SK-N-MC (cell line): ENCODE measurements at regions not wholly inside any gene's neighbourhood (a gene's known extent, or its start where the extent isn't known, plus 50 kb on each side); places are given as distances from the start of the nearest gene placed in this dataset.

ENCODE experiments used
- DNase-seq: peaks from one replicate; pipeline ENCODE4 v3.0.0-alpha.2; 2011; ENCODE audit warnings: low read depth, low spot score
- H3K27ac ChIP-seq: fragments of 200-600 bp; sonication (generic); 2 replicates; pipeline ENCODE4 v1.5.1; 2016; ENCODE audit warnings: mixed run types
- H3K36me3 ChIP-seq: fragments of 200-600 bp; sonication (generic); 2 replicates; pipeline ENCODE4 v1.6.1; 2017; ENCODE audit warnings: antibody characterized with exemption, low read length, mixed read lengths; ENCODE audit not compliant: insufficient read depth
- H3K4me3 ChIP-seq: fragments of 200-600 bp; sonication (generic); 2 replicates; pipeline ENCODE4 v1.5.1; 2016
- H3K9ac ChIP-seq: fragments of 200-600 bp; sonication (generic); 2 replicates; pipeline ENCODE4 v1.8.0; 2017; ENCODE audit warnings: mixed run types, mixed read lengths; ENCODE audit not compliant: insufficient read length
- H3K9me3 ChIP-seq: fragments of 200-600 bp; sonication (generic); 2 replicates; pipeline ENCODE4 v1.6.1; 2017; ENCODE audit warnings: low read depth, mild to moderate bottlenecking, antibody characterized with exemption, low read length, moderate library complexity, mixed read lengths
- EZH2 ChIP-seq: fragments of 200-600 bp; sonication (generic); IDR thresholded peaks from one replicate; pipeline ENCODE4 v1.6.1; 2017; ENCODE audit warnings: antibody characterized with exemption
- FOXP2 ChIP-seq: optimal IDR thresholded peaks from 2 replicates; pipeline ENCODE3; 2011; ENCODE audit warnings: mild to moderate bottlenecking, moderate library complexity; ENCODE audit not compliant: insufficient read depth; ENCODE audit errors: extremely low read length, control extremely low read depth
- POLR2AphosphoS5 ChIP-seq: IDR thresholded peaks from 2 replicates; pipeline ENCODE4 v1.6.1; 2012; ENCODE audit warnings: mild to moderate bottlenecking, low read depth, low read length, borderline replicate concordance

DNA sequence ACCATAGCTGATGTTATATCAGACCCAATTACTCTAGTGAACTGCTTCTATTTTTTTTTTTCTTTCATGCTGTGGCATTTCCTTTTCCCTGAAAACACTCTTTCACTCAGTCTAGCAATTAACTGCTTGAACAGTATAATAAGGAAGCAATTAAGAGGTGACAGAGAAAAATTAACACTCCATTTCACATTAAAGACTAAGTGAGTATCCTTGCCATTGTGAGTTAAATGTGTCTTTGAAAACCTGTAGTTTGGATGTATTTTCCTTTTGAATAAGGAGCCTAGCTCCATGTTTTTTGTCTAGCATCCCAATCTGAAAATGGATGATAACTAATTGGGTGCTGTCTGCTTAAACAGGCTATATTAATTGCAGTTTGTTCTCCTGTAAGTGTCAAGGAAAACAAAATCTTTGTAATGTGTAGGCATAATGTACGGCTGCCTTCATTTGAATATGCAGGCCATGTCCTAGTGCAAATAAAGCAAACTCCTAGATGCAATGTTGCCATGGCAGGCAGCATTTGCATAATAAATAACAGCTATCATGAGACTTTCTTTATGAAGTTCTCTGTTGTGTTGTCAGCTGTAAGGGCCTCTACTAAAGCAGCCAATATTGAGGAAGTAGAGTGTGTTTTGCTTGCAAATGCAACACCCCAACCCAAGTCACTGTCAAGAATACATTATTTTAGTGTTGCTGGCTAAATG is 416.7 kb downstream of the ZIC3 start:
- no peak for DNase-seq
- Histone ChIP-seq H3K9ac (no peak overlapping the region), H3K36me3 (no peaks in the 10 kb centered on the region), H3K9me3 (no peaks in the 10 kb centered on the region), H3K4me3 (no peak overlapping the region), H3K27ac (no peak overlapping the region)
- TF ChIP-seq FOXP2 (no peak), EZH2 (no peak), POLR2AphosphoS5 (no peak)

DNA sequence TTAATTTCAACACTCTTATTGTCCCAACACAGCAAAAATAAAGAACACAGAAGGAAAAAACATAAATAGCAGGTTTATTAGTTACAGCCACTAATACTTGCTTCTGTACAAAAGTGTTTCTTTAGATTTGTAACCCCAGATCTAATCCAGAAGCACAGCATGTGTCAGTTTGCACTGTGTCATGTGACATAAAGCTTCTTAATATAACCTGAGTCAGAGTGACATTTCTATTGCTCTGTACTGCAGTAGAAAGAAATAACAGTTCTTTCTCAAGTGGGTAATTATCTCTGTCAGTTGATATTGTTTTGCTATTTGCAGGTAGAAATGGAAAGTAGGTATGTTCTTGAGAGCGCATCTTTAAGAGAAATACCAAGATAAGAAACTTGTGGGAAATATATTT is 422.5 kb downstream of the ZIC3 start:
- H3K4me3 ChIP-seq: no peak overlapping the region
- H3K9ac ChIP-seq: no peak overlapping the region
- no peak overlapping the region for H3K27ac ChIP-seq
- TF ChIP-seq POLR2AphosphoS5 (no peak), FOXP2 (no peak), EZH2 (no peak)
- no peaks in the 10 kb centered on the region for H3K36me3 ChIP-seq
- H3K9me3 ChIP-seq: no peaks in the 10 kb centered on the region
- no peak for DNase-seq

DNA sequence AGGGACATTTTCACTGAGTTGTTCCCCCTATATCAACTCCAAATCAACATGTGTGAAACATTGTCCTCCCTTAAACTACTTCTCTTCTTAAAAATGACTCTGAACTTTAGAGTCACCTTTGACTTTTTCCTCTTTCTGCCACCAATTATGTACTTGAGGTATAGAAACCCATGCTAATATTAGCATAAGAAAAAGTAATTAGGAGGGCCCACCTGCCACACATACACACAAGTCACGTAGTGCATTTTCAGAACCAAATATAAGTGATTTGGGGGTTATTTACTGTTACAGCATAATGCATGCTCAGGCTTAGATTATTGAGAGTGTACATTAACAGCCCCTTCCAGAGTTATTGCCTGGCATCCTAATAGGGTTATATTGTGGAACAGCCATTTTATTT is 432.7 kb downstream of the ZIC3 start:
- H3K36me3 ChIP-seq: no peaks in the 10 kb centered on the region
- H3K9ac ChIP-seq: no peak overlapping the region
- no peak overlapping the region for H3K4me3 ChIP-seq
- H3K9me3 ChIP-seq: no peaks in the 10 kb centered on the region
- no peak for TF ChIP-seq POLR2AphosphoS5
- TF ChIP-seq EZH2: no peak
- TF ChIP-seq FOXP2: no peak
- no peak overlapping the region for H3K27ac ChIP-seq
- DNase-seq: no peak

DNA sequence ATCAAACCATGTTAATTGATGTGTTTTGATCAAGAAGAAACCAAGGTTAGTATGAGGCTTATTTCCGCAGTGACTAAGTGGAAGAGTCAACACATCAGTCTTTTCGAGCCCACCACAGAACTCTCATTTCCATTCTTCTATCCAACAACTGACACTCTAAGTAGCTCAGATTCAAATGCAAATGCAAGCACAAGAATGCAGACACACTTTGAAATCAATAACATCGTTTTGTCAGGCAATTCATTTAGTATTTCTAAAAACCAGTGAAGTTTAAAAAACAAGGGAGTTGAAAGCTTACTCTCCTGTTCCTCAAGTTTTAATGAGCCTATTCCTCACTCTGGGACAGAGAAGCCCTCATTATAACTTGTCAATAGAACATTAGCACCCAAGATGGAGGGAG is 433.1 kb downstream of the ZIC3 start:
- DNase-seq: no peak
- Histone ChIP-seq H3K9me3 (no peaks in the 10 kb centered on the region), H3K4me3 (no peak overlapping the region), H3K9ac (no peak overlapping the region), H3K27ac (no peak overlapping the region), H3K36me3 (no peaks in the 10 kb centered on the region)
- no peak for TF ChIP-seq EZH2
- no peak for TF ChIP-seq POLR2AphosphoS5
- TF ChIP-seq FOXP2: no peak

DNA sequence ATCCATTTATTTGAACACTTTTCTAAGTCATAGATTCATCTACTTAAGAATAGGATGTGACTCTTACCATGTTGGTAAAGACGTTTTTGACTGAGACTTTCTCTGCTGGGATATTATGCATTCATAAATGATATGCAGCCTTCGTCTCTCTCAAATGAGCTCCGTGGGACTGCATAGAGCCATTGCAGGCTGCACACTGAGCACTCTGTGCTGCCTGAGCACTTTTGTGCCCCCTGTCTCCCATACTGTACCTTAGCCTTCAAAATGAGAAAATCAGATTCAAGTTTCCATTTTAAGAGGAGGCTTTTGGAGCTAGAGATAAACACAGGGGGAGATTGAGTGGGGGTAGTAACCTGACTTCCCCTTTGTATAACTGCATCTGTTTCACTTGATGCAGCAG is 433.6 kb downstream of the ZIC3 start:
- H3K9ac ChIP-seq: no peak overlapping the region
- no peak for DNase-seq
- no peaks in the 10 kb centered on the region for H3K9me3 ChIP-seq
- H3K36me3 ChIP-seq: no peaks in the 10 kb centered on the region
- TF ChIP-seq EZH2: no peak
- TF ChIP-seq FOXP2: no peak
- no peak for TF ChIP-seq POLR2AphosphoS5
- no peak overlapping the region for H3K4me3 ChIP-seq
- no peak overlapping the region for H3K27ac ChIP-seq

DNA sequence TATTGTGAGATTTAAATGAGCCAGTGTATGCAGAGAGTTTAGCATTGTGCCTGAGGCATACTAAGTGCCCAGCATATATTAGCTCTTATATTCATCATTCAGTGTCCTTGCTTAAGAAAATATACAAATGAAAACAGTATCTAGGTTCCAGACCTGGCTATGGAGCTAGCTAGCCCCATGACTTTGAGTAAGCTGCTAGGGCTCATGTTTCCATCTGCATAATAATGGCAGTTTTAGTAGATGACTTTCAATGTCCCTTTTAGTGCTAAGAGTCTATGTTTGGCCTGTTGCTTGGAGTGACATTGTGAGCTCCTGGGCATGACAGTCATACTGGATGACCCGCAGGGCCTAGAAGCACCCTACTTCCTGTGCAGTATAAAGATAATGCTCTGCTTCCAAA is 435.3 kb downstream of the ZIC3 start:
- Histone ChIP-seq H3K36me3 (no peaks in the 10 kb centered on the region), H3K27ac (no peak overlapping the region), H3K4me3 (no peak overlapping the region), H3K9me3 (no peaks in the 10 kb centered on the region), H3K9ac (no peak overlapping the region)
- TF ChIP-seq EZH2: no peak
- no peak for TF ChIP-seq FOXP2
- TF ChIP-seq POLR2AphosphoS5: no peak
- DNase-seq: no peak

DNA sequence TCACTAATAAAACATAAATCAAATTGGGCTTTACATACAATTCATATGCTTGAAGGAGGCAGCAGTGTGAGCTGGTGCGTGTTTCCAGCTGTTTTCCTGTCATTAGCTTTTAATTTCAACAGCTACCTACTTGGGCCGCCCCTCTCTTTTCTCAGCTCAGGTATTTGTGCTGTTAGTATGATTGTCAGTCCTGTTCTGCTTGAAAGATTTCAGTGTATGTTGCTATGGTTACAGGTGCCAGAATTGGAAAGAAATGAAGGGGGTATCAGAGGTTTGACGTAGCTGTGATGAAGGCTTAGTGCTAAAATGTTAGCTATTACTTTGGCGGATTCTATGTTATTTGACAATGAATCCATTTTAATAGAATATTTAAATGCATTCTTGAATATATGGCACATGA is 440.3 kb downstream of the ZIC3 start:
- no peak for TF ChIP-seq EZH2
- TF ChIP-seq FOXP2: no peak
- TF ChIP-seq POLR2AphosphoS5: no peak
- no peak for DNase-seq
- H3K27ac ChIP-seq: no peak overlapping the region
- no peaks in the 10 kb centered on the region for H3K9me3 ChIP-seq
- no peaks in the 10 kb centered on the region for H3K36me3 ChIP-seq
- no peak overlapping the region for H3K9ac ChIP-seq
- no peak overlapping the region for H3K4me3 ChIP-seq

DNA sequence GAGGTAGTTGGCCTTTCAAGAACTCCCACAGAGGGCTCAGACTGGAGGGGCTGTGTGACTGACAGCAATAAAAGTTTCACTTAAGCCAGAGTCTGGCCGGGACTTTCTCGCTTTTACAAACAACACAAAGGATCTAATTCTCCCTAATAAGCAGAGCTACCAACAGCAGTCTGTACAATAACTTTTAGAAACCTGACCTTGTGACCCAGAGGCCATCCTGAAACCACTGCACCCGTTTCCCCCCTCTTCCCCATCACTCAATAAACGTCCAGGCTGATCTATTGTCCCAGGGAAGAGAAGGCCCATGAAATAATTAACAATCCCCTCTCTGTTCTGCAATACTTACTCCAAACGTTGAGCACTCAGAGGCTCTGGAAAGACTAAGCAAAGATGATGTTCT is 442.4 kb downstream of the ZIC3 start:
- Histone ChIP-seq H3K4me3 (no peak overlapping the region), H3K27ac (no peak overlapping the region), H3K9ac (no peak overlapping the region), H3K36me3 (no peaks in the 10 kb centered on the region), H3K9me3 (no peaks in the 10 kb centered on the region)
- DNase-seq: no peak
- no peak for TF ChIP-seq FOXP2
- TF ChIP-seq EZH2: no peak
- TF ChIP-seq POLR2AphosphoS5: no peak

DNA sequence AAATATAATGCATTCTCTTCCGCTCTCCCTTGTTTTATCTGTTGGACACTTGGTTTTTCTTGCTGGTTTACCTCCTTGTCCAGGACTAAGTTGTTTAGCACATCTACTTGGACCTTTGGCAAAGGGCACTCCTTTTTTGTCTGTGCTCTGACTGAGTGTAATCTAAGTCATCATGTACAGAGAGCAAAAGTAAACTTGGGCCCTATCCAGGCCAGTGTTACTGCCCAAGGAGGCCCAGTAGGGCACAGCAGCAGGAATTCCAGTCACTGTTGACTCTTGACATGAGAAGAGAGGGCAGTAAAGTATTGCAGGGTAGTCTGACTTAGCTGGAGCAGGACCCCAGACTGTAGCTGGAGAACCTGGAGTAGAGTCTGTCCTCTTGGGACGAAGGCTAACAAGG is 445.5 kb downstream of the ZIC3 start:
- Histone ChIP-seq H3K27ac (no peak overlapping the region), H3K36me3 (no peaks in the 10 kb centered on the region), H3K9me3 (no peaks in the 10 kb centered on the region), H3K4me3 (no peak overlapping the region), H3K9ac (no peak overlapping the region)
- TF ChIP-seq FOXP2 (no peak), POLR2AphosphoS5 (no peak), EZH2 (no peak)
- DNase-seq: no peak
